GM18517 (cell line): ENCODE measurements at regions not wholly inside any gene's neighbourhood (a gene's known extent, or its start where the extent isn't known, plus 50 kb on each side); places are given as distances from the start of the nearest gene placed in this dataset.
A peak's percentile ranks its signal among the peaks of the same experiment; 100 is the strongest.

Source experiments
- ATAC-seq: cut with Tn5 transposase; IDR thresholded peaks from one replicate; pipeline ENCODE4 v1.9.1; 2021; ENCODE audit warnings: mild to moderate bottlenecking, moderate library complexity; ENCODE audit not compliant: unreplicated experiment

DNA sequence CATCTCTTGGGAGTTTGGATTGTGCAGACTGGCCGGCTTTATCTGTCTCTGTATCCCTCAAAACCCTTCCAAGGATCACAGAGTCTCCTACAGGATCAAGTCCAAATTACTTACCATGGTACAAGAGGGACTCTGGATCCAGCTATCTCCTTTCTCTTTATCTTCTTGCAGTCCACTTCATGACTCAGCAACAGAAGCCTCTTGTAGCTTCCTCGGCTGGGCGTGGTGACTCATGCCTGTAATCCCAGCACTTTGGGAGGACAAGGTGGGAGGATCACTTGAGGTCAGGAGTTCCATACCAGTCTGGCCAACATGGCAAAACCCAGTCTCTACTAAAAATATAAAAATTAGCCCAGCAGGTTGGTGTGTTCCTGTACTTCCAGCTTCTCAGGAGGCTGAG lies 189.7 kb downstream of the BCAT1 start:
- no peak for ATAC-seq

DNA sequence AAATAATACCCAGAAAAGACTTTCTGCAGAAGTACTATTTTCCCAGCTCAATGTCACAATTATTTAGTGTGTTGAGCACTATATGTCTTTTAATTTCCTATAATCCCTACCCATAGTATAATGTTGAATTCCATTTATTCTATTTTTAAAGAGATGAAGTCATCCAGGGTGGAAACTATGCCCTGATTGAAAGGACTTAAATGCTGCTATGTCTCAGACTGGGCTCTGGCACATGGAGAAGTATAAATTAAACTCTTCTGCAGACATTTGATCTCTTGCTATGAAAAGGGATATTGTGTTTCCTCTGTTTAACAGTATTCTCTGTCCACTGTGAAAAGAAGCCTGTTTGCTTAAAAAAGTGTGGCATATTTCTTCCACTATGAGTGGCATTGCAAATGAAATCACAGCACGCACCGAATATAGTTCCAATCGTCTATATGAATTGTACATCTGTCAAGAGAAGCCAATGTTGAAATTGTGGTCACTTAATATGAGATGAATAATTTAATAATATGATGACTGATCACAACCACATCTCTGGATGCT lies 192.3 kb downstream of the BCAT1 start:
- no peak for ATAC-seq

DNA sequence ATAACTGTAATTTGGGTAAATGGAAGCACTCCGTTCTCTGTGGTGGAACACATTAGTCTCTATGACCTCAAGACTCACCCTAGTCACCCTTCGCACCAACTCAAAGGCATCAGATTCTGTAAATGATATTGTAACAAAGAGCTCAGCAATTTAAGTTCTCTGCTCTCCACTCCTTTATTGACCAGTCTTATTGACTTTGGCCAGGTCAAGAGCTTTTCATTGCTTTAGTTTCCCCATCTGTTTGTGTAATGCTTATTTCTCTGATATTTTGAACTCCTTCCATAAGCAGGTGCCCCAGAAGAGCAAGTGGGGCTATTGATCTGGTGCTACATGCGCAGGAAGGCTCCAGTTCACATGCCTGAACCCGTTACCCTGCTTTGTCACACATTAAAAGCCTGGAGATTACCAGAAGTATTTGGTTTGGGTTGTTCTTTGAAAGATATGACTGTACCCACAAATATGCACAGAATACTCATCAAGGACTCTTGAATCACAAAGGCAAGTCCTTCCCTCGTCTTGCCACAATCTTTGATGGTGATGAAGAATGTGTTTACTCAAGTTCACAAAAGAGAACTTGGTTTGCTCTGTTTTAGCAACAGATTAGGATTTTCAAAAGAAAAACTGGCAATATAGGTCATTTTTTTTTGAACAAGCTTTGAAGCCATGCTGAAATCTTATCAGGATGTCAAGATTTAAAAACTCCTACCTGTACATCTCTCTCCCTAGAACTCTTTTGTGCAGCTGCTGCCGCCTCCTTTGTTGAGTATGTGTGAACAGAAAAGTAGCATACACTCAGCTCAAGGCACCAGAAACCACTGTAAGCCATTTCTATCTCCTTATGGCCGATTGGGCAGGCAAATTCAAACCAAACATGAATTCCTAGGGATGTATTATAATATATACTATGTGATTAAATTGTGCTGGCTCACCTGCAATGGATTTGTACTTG lies 193.9 kb downstream of the BCAT1 start:
- ATAC-seq, result no peak

DNA sequence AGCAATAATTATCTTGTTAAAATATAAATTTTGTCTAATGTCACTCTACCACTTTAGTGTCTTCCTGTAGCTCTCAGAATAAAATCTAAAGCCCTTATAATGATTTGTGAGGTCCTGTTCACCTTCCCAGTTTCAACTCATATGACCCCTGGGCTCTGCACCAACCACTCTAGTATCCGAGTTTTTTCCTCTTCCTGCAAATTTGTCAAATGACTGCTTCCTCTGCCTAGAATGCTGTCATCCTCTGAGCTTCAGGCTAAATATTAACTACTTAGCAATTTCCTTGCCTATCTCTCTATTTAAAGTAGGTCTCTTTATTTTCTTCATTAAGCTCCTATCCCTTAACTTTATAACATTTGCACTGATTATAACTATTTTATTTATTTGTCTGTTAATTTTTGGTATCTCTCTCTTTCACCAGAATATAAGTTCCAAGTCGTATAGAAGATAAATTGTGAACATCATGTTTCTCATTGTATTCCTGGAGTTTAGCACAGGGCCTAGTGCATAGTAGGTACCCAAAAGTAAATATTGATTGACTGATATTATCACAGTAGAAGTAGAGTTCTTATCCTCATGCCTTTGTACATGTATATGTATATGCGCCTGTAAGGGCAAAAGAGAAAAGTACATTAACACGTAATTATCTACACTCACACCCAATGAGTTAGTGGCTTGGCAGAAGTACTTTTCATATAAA lies 196.0 kb downstream of the BCAT1 start:
- ATAC-seq, result no peak

DNA sequence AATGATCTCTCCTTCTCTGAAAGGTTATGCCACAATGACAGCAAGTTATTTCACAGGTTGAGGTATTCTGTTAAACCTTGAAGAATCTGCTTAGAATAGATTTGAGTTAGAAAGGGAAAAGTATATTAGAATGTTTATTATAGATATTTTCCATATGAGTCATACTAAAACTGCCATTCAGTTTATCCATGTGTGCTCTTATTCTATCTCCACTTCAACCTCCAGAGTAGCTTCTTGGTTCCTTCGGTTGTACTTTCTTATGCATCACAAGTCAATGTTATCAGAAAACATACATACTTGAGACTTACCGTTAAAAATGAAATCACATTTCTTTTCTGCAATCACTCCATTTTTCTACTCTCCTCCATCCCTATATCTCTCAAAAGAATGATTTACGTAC lies 197.7 kb downstream of the BCAT1 start:
- ATAC-seq, result no peak

DNA sequence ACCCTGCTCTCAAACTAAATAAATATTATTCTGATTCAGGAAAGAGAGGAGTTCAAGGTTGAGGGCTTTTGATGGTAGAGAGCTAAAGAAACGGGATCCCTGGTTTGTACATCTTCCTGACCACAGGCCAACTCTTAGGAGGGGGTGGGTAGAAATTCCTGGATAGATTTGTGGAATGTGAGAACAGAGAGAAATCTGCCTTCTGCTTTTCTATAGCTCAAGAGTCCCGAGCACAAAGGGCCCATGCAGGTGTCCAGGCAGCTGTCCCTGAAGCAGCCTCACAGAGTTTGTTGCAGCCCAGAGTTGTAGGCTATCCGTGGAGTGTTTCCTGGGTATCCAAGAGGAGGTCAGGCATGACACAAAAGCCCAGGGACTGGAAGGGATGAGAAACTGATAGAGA lies 198.6 kb downstream of the BCAT1 start:
- no peak for ATAC-seq

DNA sequence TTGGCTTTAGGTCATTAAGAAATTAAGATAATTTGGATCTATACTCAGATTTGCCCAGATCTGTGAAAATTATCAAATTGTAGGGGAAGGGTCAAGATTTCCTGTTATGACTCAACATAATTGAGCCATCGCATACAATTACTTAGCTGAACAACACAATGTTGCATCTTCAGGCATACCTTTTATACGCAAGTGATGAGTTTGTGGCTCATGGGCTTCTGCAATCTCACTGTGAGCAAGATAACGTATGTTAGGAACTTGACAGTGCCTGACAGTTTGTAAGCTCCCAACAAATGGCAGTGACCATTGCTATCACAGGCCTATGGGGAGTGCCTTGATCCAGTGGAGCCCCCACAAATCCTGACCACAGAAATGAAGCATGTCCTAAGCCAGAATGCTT lies 199.7 kb downstream of the BCAT1 start:
- ATAC-seq, result no peak

DNA sequence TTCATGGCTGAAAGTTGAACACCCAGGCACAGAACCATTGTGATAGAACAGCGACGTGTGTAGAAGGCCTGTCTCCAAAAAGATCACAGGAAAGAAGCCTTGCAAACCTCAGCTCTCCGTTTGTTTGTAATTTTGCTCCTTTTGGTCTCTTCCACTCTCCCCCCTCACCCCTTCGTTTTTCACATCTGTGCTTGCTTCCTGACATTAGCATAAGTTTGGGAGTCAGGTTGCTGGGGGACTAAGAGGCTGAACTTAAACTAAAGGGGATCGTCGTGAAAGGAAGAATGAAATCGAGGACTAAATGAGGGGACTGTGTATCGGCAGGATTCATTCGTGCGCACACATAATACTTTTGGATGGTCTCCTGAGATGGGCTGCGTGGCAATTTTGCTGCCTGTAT lies 200.6 kb downstream of the BCAT1 start:
- ATAC-seq, result no peak

DNA sequence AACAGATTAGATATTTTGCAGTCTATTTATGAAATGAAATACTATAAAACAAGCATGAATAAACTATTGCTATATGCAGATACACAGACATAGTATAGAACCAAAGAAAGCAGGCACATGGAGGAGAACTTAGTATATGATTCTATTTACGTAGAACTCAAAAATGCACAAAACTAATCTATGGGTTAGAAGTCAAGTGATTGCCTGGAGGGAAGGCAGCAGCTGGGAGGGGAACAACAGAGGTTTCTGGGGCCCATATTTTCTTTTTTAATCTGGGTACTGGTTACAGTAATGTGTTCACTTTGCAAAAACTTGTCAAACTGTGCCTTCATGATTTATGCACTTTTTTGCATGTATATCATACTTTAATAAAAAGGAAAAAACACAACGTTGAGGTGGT lies 202.0 kb downstream of the BCAT1 start:
- ATAC-seq, result no peak

DNA sequence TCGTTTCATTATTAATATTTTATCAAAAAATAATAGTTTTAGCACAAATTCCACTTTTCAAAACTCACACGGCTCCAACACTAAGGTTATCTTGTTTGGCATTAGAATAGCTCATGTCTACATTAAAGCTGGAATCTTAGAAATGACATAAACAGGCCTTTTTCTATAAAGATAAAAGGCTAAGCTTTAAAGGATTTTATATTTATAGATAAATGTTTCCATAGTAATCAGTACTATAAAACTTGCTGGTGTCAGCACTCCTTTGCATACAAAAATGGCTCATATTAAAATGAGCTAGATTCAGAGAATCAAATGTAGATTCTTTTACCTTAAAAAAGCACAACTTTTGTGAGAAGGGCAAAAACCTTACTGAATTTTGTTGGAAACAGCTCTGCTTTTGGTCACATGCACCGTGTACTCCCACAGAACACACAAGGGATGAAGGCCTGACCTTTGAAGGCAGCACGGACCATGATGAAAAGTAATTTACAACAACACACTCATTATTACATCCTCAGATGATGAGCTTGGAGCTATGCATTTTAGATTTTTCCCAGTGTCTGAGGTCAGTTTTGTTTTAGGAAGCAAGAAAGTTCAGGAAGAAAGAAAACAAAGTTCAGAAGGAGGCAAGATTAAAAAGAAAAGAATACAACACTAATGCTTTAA lies 202.8 kb downstream of the BCAT1 start:
- no peak for ATAC-seq

DNA sequence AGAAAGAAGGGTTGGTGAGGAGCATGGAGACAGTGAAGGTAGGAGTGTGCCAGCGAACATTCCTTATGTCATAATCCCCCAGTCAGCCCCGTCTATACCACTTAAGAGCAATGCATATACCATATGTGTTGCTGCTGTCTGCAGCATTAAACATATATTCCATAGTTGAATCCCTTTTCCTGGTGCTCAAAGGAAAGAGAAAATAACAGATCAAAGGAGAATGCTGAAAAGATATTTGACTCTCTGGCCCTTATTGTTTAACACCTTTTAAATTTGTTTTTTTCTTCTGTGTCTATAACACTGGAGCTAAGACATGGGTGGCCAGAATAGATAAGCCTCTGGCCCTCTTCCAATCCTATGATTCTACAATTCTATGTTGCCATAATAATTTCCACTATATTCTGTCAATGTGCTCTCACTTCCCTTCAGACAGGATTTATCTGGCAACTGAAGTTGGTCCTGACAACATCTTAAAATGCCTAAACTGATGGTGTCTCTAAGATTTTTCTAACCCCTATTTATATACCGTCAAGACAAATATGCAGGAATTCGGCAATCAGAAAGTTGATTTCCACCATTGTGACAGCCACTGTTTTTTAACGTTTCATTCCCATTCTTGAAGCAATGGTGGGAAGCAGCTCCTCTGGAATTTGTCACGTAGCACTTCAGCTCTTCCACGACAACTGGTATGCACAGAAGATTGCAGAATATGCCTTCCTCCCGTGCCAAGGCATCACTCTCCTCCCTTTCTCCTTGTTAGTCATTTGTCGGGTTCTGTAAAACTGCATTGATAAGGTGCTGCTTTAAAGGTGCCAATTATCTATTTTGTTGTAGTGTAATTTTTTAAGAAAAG lies 204.7 kb downstream of the BCAT1 start:
- no peak for ATAC-seq

DNA sequence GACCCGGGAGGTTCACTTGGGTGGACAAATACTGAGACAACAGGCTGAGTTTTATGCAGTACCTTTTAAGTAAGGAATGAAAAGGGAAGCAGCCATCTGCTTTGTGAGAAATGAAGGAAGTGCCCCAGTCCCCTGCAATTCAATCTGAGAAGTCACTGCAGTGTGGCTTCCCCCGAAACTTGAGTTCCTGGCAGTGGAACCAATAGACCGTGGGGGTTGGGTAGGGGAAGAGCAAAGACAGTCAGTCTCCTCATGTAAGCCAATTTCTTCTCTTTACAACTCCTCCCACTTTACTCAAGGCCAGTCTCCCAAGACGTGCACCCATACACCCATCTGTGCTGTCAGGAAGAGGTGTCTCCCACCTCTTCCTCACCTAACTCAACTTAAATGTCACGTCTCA lies 206.5 kb downstream of the BCAT1 start:
- peak; percentile 69 for ATAC-seq

DNA sequence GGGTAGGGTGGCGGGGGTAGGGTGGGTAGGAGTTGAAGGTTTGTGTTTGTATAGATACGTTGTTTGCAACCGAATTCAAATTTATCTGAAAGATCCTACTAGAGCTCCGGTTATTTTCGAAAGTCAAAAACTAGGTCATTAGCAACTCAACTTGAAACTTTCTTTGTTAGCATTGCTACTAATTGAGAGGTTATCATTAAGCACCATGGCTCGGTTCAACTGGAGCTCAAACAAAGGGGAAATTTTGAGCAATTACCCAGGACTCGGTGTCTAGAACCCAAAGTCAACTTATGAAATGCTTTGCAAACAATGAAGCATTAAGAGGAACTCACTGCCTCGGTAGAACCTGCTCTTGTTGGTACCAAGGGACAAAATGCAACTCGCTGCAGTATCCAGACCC lies 207.7 kb downstream of the BCAT1 start:
- peak; percentile 55 for ATAC-seq

DNA sequence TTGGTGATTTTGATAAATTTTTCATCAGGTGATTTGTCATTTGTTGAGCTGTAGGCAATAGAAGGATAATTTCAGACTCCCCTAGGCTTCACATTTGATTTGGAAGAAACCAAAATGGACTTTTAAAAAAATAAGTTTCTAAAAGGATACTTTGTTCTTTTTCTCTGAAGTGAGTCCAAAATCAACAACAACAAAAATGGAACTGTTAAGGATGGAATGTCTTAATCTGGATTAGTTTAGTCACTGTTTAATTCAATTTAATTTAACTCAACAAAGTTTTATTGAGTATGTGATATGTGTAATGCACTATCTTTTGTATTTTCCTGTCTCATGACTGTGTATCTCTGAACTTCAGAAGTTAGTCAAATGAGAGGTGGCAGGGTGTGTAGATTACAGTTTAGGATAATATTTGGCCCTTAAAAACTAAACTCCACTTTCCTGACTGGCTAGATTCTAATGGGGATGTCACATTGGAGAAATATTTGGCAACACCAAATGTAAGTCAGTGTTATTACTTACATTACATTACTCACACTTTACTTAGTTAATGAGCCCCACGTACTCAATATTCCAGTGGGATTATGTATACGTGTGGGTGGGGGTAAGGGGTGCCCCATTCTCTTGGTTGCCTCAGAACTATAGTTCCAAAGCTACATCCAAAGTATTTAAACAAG lies 209.7 kb downstream of the BCAT1 start:
- ATAC-seq, result no peak

DNA sequence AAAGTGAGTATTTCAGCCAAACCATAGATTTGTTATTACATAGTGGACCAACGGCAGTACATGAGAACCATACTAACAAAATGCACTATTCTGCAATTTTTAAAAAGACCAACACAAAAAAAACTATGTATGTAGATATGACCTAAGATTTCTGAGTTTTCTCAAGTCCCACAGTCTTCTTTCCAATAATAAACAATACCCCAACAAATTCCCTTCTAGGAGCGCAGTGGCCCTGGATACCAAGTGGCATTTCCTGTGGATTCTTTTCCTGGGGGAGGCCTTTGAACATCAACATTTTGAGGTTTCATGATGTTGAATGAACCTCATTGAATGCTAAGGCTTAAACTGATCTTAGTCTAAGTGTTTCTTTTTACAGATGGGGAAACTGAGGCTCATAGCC lies 210.5 kb downstream of the BCAT1 start:
- ATAC-seq, result no peak

DNA sequence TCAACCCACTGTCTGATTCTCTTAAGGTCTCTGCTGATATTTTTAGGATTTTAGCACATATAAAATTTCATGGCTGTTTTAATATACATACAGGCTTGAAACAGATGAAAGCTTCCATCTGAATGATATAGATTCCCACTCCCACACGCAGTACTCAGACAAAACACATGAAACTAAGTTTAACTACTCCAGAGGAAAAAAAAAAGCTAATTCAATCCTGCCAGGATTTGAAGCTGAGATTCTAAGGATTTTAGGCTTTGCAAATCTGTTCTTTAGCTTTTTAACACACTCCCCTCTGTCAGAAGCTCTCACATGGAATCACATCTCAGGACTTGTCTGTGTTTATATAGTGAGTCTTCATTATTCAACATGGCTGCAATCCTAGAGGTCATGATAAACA lies 217.3 kb downstream of the BCAT1 start:
- ATAC-seq, result no peak

DNA sequence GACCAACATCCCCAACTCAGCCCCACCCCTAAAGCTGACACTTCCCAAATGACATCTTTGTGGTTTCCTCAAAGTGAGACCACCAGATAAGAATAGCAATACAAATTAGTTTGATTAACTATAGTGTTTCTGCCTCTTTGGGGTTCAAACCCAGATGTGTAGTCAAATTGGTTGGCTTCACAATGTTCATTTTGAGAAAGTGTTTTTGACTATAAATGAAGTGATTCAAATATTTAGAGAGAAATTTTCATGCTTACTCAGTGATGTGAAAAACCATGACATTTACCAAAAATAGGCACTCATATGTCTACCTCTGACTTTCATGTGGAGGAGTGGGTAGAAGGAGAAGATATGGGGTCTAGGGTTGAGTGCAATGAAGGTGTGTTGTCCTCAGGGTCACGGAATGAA lies 218.4 kb downstream of the BCAT1 start:
- ATAC-seq, result no peak

DNA sequence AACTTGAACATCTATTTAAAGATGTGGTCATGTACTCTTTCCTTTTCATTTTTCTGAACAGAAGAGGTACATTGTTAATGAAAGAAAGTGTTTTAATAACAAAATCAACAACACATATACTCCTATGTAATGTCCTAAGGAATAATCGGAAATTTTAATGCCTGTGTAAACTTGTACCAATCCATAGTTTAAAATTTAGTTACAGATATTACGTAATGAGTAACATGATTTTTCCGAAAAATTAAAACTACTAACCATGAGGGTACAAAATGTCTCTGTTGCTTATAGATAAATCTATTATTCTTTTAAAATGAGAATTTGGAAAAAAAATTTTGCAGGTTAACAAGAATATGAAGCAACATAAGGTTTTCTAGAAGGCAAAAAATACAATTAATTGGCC lies 220.1 kb downstream of the BCAT1 start:
- no peak for ATAC-seq

DNA sequence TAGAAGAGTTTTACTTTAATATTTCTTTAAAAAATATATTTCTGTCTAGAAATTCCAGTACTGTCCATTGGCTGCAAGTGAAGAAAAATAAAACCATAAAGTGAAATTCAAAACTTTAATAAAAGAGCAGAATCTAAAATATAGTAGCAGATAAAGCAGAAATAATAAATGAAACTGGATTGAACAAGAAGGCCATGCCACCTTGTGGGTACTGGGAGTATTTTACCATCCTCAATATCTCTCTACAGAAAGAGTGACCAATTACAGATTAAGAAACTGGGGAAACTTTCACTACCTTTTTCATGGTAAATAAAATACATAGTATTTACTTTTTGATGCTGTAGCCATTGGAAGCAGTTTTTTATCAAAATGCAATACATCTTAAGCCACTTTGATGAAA lies 220.5 kb downstream of the BCAT1 start:
- ATAC-seq, result no peak

DNA sequence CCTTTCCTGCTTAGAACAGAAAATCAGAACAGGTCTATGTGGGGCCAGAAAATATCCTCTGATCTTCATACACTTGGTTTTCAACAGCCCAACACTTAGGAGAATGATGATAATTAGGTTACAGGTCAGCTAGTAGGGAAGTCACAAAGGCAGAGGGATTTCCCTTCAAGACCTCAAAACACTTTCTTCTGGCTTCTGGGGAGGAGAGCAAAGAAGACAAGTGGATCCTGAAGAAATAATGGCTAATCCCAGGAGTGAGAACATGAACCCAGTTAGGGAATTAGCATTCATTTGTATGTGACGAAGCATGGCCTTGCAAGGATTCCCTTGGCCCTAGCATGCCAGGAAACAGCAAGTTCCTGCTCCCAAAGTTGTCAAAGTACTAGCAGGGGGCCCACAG lies 223.3 kb downstream of the BCAT1 start:
- ATAC-seq, result no peak
